Left lung (tissue), 4 donors: ENCODE measurements at regions not wholly inside any gene's neighbourhood (a gene's known extent, or its start where the extent isn't known, plus 50 kb on each side); places are given as distances from the start of the nearest gene placed in this dataset.

Experiments
- ATAC-seq: fragments of 200-7000 bp; cut with Tn5 transposase; one replicate; pipeline ENCODE4 v1.9.1; 2020; ENCODE audit warnings: moderate library complexity
- DNase-seq, 4 donors: peaks; one replicate each; pipeline ENCODE4 v3.0.0-alpha.2; 2013 to 2020
- H3K27ac ChIP-seq, 2 donors: fragments of 200-600 bp; sonication (generic) in 1 of 2; one replicate each; pipeline versions ENCODE4 v1.5.0 to v1.8.0; 2020 to 2021
- H3K27me3 ChIP-seq, 2 donors: fragments of 200-600 bp; sonication (generic) in 1 of 2; one replicate each; pipeline versions ENCODE4 v1.5.0 to v1.8.0; 2020 to 2021
- H3K36me3 ChIP-seq, 2 donors: fragments of 200-600 bp; sonication (generic) in 1 of 2; one replicate each; pipeline versions ENCODE4 v1.5.0 to v1.8.0; 2020 to 2021
- H3K4me1 ChIP-seq, 2 donors: fragments of 200-600 bp; one replicate each; pipeline ENCODE4 v1.8.0; 2021
- H3K4me3 ChIP-seq, 2 donors: fragments of 200-600 bp; sonication (generic) in 1 of 2; one replicate each; pipeline versions ENCODE4 v1.5.0 to v1.8.0; 2020 to 2021; ENCODE audit warnings: mild to moderate bottlenecking in 1 of 2
- H3K9me3 ChIP-seq, 2 donors: fragments of 200-600 bp; sonication (generic) in 1 of 2; one replicate each; pipeline versions ENCODE4 v1.5.0 to v1.8.0; 2020 to 2021
- intact Hi-C, 2 donors: fragments of 100-400 bp; cut with DNase I; formaldehyde crosslinking; loops; one replicate each; pipeline versions ENCODE4 v1.11.2 to v1.14.2; 2022
- TF ChIP-seq, protein P1 (sequence below), 2 donors: fragments of 200-600 bp; sonication (generic) in 1 of 2; IDR thresholded peaks; one replicate each; pipeline versions ENCODE4 v1.5.0 to v1.8.0; 2021; ENCODE audit warnings: antibody characterized with exemption in 2 of 2
- donor health status: DM: no; HTN: yes; CAD: no.
- donor health status: DM: no; HTN: no; CAD: no.

DNA sequence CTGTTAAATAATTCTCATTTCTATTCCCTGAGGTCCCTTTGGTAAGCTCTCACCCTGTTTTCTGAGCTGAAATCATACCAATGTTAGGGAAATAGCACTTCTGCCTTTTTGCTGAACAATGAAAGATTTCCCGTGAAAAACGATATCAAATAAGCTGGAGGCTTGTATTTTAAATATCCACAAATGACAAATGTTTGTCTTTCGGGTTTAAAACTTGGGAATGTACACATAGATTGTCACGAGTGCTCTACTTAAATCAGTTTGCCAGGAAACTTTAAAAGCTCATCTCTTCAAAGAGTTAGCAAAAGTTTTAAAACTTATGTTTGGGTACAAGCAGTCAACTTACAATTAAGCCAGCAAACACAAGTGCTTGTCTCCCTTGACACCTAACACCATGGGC lies 393.5 kb upstream of the MON1B start:
- no peak overlapping the region for H3K27ac ChIP-seq
- H3K9me3 ChIP-seq, result peaks cover 0 to 4% of the 10 kb centered on the region in 2 donors
- TF ChIP-seq, protein P1, sequence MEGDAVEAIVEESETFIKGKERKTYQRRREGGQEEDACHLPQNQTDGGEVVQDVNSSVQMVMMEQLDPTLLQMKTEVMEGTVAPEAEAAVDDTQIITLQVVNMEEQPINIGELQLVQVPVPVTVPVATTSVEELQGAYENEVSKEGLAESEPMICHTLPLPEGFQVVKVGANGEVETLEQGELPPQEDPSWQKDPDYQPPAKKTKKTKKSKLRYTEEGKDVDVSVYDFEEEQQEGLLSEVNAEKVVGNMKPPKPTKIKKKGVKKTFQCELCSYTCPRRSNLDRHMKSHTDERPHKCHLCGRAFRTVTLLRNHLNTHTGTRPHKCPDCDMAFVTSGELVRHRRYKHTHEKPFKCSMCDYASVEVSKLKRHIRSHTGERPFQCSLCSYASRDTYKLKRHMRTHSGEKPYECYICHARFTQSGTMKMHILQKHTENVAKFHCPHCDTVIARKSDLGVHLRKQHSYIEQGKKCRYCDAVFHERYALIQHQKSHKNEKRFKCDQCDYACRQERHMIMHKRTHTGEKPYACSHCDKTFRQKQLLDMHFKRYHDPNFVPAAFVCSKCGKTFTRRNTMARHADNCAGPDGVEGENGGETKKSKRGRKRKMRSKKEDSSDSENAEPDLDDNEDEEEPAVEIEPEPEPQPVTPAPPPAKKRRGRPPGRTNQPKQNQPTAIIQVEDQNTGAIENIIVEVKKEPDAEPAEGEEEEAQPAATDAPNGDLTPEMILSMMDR (IDR thresholded peaks at IDR 0.05), result no peak
- H3K4me3 ChIP-seq, result no peak overlapping the region
- H3K4me1 ChIP-seq, result no peaks in the 10 kb centered on the region
- intact Hi-C loops, result no loop called here
- ATAC-seq (no peak), DNase-seq (no peak)
- no peaks in the 10 kb centered on the region for H3K27me3 ChIP-seq
- no peaks in the 10 kb centered on the region for H3K36me3 ChIP-seq

DNA sequence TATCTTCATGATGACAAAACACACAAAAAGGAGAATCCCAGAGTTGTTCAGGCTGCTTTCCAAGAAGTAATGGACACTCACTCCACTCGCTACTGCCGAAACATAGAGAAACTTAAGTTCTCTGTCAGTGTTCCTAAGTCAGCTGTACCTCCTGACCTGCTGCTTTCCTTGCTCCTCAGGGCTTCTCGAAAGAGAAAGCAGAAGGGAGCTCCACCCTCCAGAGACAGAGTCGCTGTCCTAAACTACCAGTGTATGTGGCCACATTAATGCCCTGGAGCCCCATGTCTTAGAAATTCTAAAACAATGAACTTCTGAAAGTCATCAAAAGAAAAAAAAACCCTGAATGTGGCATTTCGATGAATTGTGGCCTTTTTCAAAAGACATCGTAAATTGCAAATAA lies 390.8 kb upstream of the MON1B start:
- Histone ChIP-seq H3K27ac (no peak overlapping the region), H3K4me1 (no peaks in the 10 kb centered on the region), H3K27me3 (no peaks in the 10 kb centered on the region), H3K4me3 (no peak overlapping the region), H3K9me3 (no peaks in the 10 kb centered on the region), H3K36me3 (no peaks in the 10 kb centered on the region)
- TF ChIP-seq, protein P1 (IDR thresholded peaks at IDR 0.05), result no peak
- ATAC-seq (no peak), DNase-seq (no peak)
- intact Hi-C loops, result no loop called here

DNA sequence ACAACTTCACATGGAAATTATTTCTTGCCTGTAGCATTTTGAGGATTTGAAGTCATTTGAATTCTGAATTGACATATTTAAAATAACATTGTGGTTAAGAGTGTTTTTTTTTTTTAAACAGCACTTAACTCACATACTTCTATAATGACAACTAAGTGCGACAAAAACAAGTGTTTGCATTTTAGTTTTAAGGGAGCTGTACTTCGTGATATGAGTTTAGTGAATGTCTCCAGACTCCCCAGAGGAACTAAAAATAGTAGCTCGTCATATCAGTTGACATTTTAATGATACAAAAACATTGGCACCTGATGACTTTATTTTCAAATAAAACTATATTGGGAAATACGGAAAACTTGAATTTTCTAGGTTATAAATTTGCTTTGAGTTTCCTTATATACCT lies 389.6 kb upstream of the MON1B start:
- TF ChIP-seq, protein P1 (IDR thresholded peaks at IDR 0.05), result no peak
- Histone ChIP-seq H3K9me3 (no peaks in the 10 kb centered on the region), H3K4me3 (no peak overlapping the region), H3K36me3 (no peaks in the 10 kb centered on the region), H3K27ac (no peak overlapping the region), H3K27me3 (no peaks in the 10 kb centered on the region), H3K4me1 (no peaks in the 10 kb centered on the region)
- intact Hi-C loops, result no loop called here
- DNase-seq, result no peak
- ATAC-seq, result peak; percentile 82

DNA sequence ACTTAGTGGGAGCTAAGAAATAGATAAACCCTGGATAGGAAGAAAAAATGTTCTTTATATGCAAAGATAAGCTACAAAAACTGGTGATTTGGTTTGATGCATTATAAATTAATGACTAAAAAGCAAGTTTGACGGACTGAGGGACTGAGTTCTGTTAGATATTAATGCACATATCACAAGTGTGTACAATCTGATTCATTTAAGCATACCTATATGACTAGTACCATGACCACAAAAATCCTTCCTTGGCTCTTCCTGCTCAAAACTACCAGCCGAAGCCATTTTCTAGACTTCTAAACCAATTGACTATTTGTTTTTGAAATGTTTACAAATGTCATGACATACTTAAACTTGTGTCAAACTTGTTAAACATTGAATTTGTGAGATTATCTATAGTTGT lies 374.5 kb upstream of the MON1B start:
- Histone ChIP-seq H3K4me1 (no peaks in the 10 kb centered on the region), H3K36me3 (no peaks in the 10 kb centered on the region), H3K9me3 (no peaks in the 10 kb centered on the region), H3K4me3 (no peak overlapping the region), H3K27me3 (no peaks in the 10 kb centered on the region), H3K27ac (no peak overlapping the region)
- ATAC-seq (no peak), DNase-seq (no peak)
- intact Hi-C loops, result no loop called here
- TF ChIP-seq, protein P1 (IDR thresholded peaks at IDR 0.05), result no peak

DNA sequence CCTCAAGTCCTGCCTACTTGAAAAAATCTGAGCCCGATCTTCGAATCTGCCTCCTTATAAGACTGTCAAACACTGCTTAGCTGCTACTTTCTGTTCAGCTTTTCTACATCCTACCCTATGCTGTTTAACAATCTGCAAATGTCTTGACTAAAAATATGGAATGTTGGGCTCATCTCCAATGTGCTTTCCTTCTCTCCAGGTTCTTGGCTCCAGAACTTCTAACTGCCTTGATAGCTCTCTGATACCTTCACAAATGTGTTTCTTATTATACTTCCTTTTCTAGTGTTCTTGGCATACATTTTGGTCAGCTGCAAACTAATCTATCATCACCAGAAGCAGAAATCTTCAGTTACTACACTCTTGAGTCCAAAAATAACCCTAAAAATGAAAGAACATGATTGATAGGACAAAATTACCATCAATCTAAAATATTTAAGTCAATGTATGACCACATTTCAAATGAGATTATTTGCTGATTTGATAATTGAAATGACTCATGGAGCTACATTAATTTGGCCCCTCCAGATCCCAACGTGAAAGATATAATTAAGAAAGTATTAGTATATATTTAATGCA lies 372.3 kb upstream of the MON1B start:
- no peaks in the 10 kb centered on the region for H3K9me3 ChIP-seq
- TF ChIP-seq, protein P1 (IDR thresholded peaks at IDR 0.05), result no peak
- H3K4me3 ChIP-seq, result no peak overlapping the region
- no peak overlapping the region for H3K27ac ChIP-seq
- no peak for ATAC-seq
- no peaks in the 10 kb centered on the region for H3K27me3 ChIP-seq
- no peaks in the 10 kb centered on the region for H3K4me1 ChIP-seq
- intact Hi-C loops, result no loop called here
- H3K36me3 ChIP-seq, result no peaks in the 10 kb centered on the region
- DNase-seq, result no peak
